NCI-H526 (cell line): ENCODE measurements at regions not wholly inside any gene's neighbourhood (a gene's known extent, or its start where the extent isn't known, plus 50 kb on each side); places are given as distances from the start of the nearest gene placed in this dataset.

ENCODE experiments used
- DNase-seq, 2 experiments: peaks; one replicate each; lab custom pipeline; 2025; lab: John Stamatoyannopoulos, UW

- DNase-seq: no peak
These were observed 100.0 kb downstream of the VEGFA start for GRCh38 chr6:43869792-43870659.

GRCh38 chr6:43869079-43869710, 99.2 kb downstream of the VEGFA start:
- no peak for DNase-seq

- DNase-seq: no peak
These were observed 98.5 kb downstream of the VEGFA start for GRCh38 chr6:43868467-43868866.

GRCh38 chr6:43867996-43868395, 98.0 kb downstream of the VEGFA start:
- DNase-seq: no peak

GRCh38 chr6:43867246-43867645, 97.2 kb downstream of the VEGFA start:
- no peak for DNase-seq

- no peak for DNase-seq
These were observed 96.1 kb downstream of the VEGFA start for GRCh38 chr6:43865932-43866645.

- DNase-seq: no peak
These were observed 95.1 kb downstream of the VEGFA start for GRCh38 chr6:43865086-43865485.

- no peak for DNase-seq
These were observed 92.9 kb downstream of the VEGFA start for GRCh38 chr6:43862925-43863324.

GRCh38 chr6:43861212-43861894, 91.3 kb downstream of the VEGFA start:
- DNase-seq: no peak

GRCh38 chr6:43860285-43860684, 90.3 kb downstream of the VEGFA start:
- DNase-seq: no peak

GRCh38 chr6:43859213-43859612, 89.2 kb downstream of the VEGFA start:
- no peak for DNase-seq

- DNase-seq: no peak
These were observed 88.4 kb downstream of the VEGFA start for GRCh38 chr6:43858161-43859153.

GRCh38 chr6:43856005-43856765, 86.2 kb downstream of the VEGFA start:
- DNase-seq: peak in 1 of 2 experiments; percentile 50

GRCh38 chr6:43855247-43855646, 85.2 kb downstream of the VEGFA start:
- no peak for DNase-seq

GRCh38 chr6:43853066-43853650, 83.1 kb downstream of the VEGFA start:
- DNase-seq: no peak

- no peak for DNase-seq
These were observed 82.4 kb downstream of the VEGFA start for GRCh38 chr6:43852350-43852864.

GRCh38 chr6:43851204-43851865, 81.3 kb downstream of the VEGFA start:
- no peak for DNase-seq

GRCh38 chr6:43850314-43851203, 80.5 kb downstream of the VEGFA start:
- no peak for DNase-seq
